Panc1 (cell line): ENCODE measurements at regions not wholly inside any gene's neighbourhood (a gene's known extent, or its start where the extent isn't known, plus 50 kb on each side); places are given as distances from the start of the nearest gene placed in this dataset.

Experiments used
- ATAC-seq: fragments of 200-7000 bp; cut with Tn5 transposase; 2 replicates; pipeline ENCODE4 v1.9.1; 2020; ENCODE audit warnings: mild to moderate bottlenecking, moderate library complexity
- BruUV-seq: library from RNA; stranded (reverse); fragments of 400-500 nt; replicated peaks from 2 replicates; lab custom pipeline; 2021; lab: Mats Ljungman, UMichigan
- CTCF ChIA-PET: fragments of 300-600 bp; sonication (Branson Sonifier 250); formaldehyde crosslinking; loops from one replicate; lab custom pipeline; 2022; ENCODE audit warnings: antibody characterized with exemption; lab: Charles Lee
- POLR2A ChIA-PET: fragments of 300-600 bp; sonication (Branson Sonifier 250); formaldehyde crosslinking; loops from one replicate; lab custom pipeline; 2022; ENCODE audit warnings: antibody characterized with exemption; lab: Charles Lee
- DNase-seq: peaks from one replicate; pipeline ENCODE4 v3.0.0-alpha.2; 2010; ENCODE audit warnings: low read depth, low spot score
- H3K27ac ChIP-seq: 2 replicates; pipeline ENCODE4 v1.5.1; 2011; ENCODE audit warnings: mild to moderate bottlenecking, low read length, inconsistent platforms
- H3K27me3 ChIP-seq: fragments of 200-500 bp; sonication (Bioruptor generic); 2 replicates; pipeline ENCODE4 v1.6.0; 2014; ENCODE audit warnings: low read length, inconsistent platforms; ENCODE audit not compliant: control insufficient read depth, insufficient read depth
- H3K36me3 ChIP-seq: fragments of 200-500 bp; sonication (Bioruptor generic); 2 replicates; pipeline ENCODE4 v1.5.1; 2014; ENCODE audit warnings: inconsistent platforms, mild to moderate bottlenecking, low read length, moderate library complexity; ENCODE audit not compliant: control insufficient read depth, insufficient read depth
- H3K4me1 ChIP-seq: 2 replicates; pipeline ENCODE4 v1.5.1; 2011; ENCODE audit warnings: inconsistent platforms, mild to moderate bottlenecking, low read length, moderate library complexity; ENCODE audit not compliant: control insufficient read depth, insufficient read depth
- H3K4me3 ChIP-seq, 2 experiments: 2 replicates each; pipeline ENCODE4 v1.5.1; 2011 to 2012; ENCODE audit warnings: low read depth in 2 of 2, low read length in 2 of 2, mild to moderate bottlenecking in 2 of 2, inconsistent platforms in 1 of 2, moderate library complexity in 1 of 2
- H3K9me3 ChIP-seq: fragments of 200-500 bp; sonication (Bioruptor generic); 2 replicates; pipeline ENCODE4 v1.5.1; 2014; ENCODE audit warnings: low read depth, mild to moderate bottlenecking, inconsistent platforms, low read length, moderate library complexity; ENCODE audit not compliant: control insufficient read depth, insufficient read depth
- POLR2AphosphoS5 ChIP-seq: IDR thresholded peaks from 2 replicates; pipeline ENCODE4 v1.6.1; 2012; ENCODE audit warnings: mild to moderate bottlenecking, low read depth, low read length, moderate library complexity
- SIN3A ChIP-seq: IDR thresholded peaks from 2 replicates; pipeline ENCODE4 v1.6.1; 2012; ENCODE audit warnings: low read depth, mild to moderate bottlenecking, low read length, moderate library complexity, borderline replicate concordance; ENCODE audit not compliant: insufficient read depth
- TCF7L2 ChIP-seq: IDR thresholded peaks from 2 replicates; pipeline ENCODE4 v1.6.1; 2011; ENCODE audit warnings: mild to moderate bottlenecking, low read depth, low read length, inconsistent platforms
- in situ Hi-C: cut with HindIII; loops from 2 replicates; pipeline ENCODE4 v1.10.0; 2016; ENCODE audit warnings: low sequenced_read_pairs, low pct_unique_long_range_greater_than_20kb
- intact Hi-C: fragments of 100-400 bp; cut with micrococcal nuclease; formaldehyde crosslinking; loops from one replicate; pipeline ENCODE4 v1.10.0; 2022; ENCODE audit not compliant: unreplicated experiment
- TF ChIP-seq, protein P1 (sequence below): fragments of 450-650 bp; IDR thresholded peaks from 2 replicates; pipeline ENCODE4 v1.5.1; 2017; ENCODE audit warnings: mild to moderate bottlenecking
- TF ChIP-seq, protein P2 (sequence below), 2 experiments: IDR thresholded peaks; 2 replicates each; pipeline ENCODE4 v1.6.1; 2011 to 2012; ENCODE audit warnings: low read depth in 2 of 2, control low read depth in 1 of 2, low read length in 1 of 2, mild to moderate bottlenecking in 1 of 2, moderate library complexity in 1 of 2; ENCODE audit not compliant: insufficient read depth in 1 of 2

DNA sequence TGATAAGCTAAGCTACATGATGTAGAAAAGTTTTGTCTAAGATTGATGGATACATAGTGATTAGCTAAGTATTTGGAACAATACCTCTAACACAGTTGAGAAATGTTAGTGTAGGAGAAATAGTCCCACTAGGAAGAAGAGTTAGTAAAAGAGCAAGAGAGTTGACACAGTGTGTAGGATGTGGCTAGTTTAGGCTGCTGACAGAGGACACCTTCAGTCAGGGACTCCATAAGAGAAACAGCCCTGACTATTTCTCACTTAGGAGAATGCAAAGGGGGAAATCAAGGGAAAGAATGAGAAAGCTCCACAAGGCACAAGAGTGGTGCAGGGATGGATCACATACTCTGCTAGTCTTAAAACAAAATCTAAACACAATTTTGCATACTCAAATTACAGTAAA is 613.7 kb downstream of the SLC16A7 start:
- H3K27me3 ChIP-seq = no peaks in the 10 kb centered on the region
- H3K36me3 ChIP-seq = no peaks in the 10 kb centered on the region
- no peak for ATAC-seq
- in situ Hi-C loops (no loop called here), intact Hi-C loops (no loop called here)
- TF ChIP-seq, protein P1, sequence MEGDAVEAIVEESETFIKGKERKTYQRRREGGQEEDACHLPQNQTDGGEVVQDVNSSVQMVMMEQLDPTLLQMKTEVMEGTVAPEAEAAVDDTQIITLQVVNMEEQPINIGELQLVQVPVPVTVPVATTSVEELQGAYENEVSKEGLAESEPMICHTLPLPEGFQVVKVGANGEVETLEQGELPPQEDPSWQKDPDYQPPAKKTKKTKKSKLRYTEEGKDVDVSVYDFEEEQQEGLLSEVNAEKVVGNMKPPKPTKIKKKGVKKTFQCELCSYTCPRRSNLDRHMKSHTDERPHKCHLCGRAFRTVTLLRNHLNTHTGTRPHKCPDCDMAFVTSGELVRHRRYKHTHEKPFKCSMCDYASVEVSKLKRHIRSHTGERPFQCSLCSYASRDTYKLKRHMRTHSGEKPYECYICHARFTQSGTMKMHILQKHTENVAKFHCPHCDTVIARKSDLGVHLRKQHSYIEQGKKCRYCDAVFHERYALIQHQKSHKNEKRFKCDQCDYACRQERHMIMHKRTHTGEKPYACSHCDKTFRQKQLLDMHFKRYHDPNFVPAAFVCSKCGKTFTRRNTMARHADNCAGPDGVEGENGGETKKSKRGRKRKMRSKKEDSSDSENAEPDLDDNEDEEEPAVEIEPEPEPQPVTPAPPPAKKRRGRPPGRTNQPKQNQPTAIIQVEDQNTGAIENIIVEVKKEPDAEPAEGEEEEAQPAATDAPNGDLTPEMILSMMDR = no peak
- no peak for TF ChIP-seq POLR2AphosphoS5
- no peak for TF ChIP-seq TCF7L2
- no peak for TF ChIP-seq SIN3A
- TF ChIP-seq, protein P2, sequence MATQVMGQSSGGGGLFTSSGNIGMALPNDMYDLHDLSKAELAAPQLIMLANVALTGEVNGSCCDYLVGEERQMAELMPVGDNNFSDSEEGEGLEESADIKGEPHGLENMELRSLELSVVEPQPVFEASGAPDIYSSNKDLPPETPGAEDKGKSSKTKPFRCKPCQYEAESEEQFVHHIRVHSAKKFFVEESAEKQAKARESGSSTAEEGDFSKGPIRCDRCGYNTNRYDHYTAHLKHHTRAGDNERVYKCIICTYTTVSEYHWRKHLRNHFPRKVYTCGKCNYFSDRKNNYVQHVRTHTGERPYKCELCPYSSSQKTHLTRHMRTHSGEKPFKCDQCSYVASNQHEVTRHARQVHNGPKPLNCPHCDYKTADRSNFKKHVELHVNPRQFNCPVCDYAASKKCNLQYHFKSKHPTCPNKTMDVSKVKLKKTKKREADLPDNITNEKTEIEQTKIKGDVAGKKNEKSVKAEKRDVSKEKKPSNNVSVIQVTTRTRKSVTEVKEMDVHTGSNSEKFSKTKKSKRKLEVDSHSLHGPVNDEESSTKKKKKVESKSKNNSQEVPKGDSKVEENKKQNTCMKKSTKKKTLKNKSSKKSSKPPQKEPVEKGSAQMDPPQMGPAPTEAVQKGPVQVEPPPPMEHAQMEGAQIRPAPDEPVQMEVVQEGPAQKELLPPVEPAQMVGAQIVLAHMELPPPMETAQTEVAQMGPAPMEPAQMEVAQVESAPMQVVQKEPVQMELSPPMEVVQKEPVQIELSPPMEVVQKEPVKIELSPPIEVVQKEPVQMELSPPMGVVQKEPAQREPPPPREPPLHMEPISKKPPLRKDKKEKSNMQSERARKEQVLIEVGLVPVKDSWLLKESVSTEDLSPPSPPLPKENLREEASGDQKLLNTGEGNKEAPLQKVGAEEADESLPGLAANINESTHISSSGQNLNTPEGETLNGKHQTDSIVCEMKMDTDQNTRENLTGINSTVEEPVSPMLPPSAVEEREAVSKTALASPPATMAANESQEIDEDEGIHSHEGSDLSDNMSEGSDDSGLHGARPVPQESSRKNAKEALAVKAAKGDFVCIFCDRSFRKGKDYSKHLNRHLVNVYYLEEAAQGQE (IDR thresholded peaks at IDR 0.05; ENCODE audit: insufficient read depth in 1 of 2, low read depth in 2 of 2, low read length in 1 of 2) = no peak
- DNase-seq = no peak
- H3K4me1 ChIP-seq = no peaks in the 10 kb centered on the region
- H3K9me3 ChIP-seq = no peaks in the 10 kb centered on the region
- no peak overlapping the region for H3K27ac ChIP-seq
- ChIA-PET CTCF (no interaction called here), POLR2A (no interaction called here)
- no peak overlapping the region for H3K4me3 ChIP-seq
- no TSS peak for BruUV-seq

DNA sequence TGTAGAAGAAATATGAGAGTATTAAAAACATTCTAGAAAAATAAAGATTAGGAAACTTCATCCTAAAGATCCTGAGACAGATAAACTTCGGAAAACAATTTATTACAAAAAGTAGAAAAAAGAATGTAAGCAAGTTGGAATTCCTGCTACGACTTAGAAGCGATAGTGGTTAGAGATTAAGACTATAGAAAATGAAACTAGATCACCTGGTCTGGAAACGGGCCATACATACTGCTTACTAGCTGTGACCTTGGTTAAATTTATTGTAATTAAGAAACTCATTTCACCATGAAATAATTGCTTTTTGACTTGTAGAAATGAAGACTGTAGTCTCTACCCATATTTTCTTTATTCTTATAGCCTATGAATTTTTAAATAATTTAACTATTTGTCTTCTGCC is 614.1 kb downstream of the SLC16A7 start:
- Histone ChIP-seq H3K27ac (no peak overlapping the region), H3K36me3 (no peaks in the 10 kb centered on the region), H3K9me3 (no peaks in the 10 kb centered on the region), H3K4me1 (no peaks in the 10 kb centered on the region), H3K27me3 (no peaks in the 10 kb centered on the region), H3K4me3 (no peak overlapping the region)
- DNase-seq (no peak), ATAC-seq (no peak)
- CTCF ChIA-PET = no interaction called here
- no TSS peak for BruUV-seq
- TF ChIP-seq TCF7L2 = no peak
- no peak for TF ChIP-seq SIN3A
- TF ChIP-seq, protein P1 = no peak
- TF ChIP-seq, protein P2 (IDR thresholded peaks at IDR 0.05; ENCODE audit: insufficient read depth in 1 of 2, low read depth in 2 of 2, low read length in 1 of 2) = no peak
- TF ChIP-seq POLR2AphosphoS5 = no peak
- in situ Hi-C loops = no loop called here
- intact Hi-C loops = no loop called here
- POLR2A ChIA-PET = no interaction called here
